ENCODE measurements at regions not wholly inside any gene's neighbourhood (a gene's known extent, or its start where the extent isn't known, plus 50 kb on each side); places are given as distances from the start of the nearest gene placed in this dataset.

- no peak for ATAC-seq
- no peaks in the 10 kb centered on the region for H3K36me3 ChIP-seq
- intact Hi-C loops (cut with DNase I), result no loop called here
- H3K9me3 ChIP-seq, result no peaks in the 10 kb centered on the region
- H3K27ac ChIP-seq, result no peak overlapping the region
- peaks cover 0 to 30% of the 10 kb centered on the region in 2 donors for H3K27me3 ChIP-seq
- H3K4me1 ChIP-seq, result peaks cover 0 to 6% of the 10 kb centered on the region in 2 donors
- TF ChIP-seq CTCF (IDR thresholded peaks at IDR 0.05), result no peak
- no peak for DNase-seq
- no peak overlapping the region for H3K4me3 ChIP-seq
Observed at GRCh38 chr19:28405346-28405742, 807.6 kb downstream of the UQCRFS1 start.

GRCh38 chr19:28404472-28404871 lies 808.5 kb downstream of the UQCRFS1 start:
- peaks cover 0 to 33% of the 10 kb centered on the region in 2 donors for H3K27me3 ChIP-seq
- no peak overlapping the region for H3K4me3 ChIP-seq
- no peak for TF ChIP-seq CTCF (IDR thresholded peaks at IDR 0.05)
- no peak overlapping the region for H3K27ac ChIP-seq
- H3K4me1 ChIP-seq, result peaks cover 0 to 6% of the 10 kb centered on the region in 2 donors
- intact Hi-C loops (cut with DNase I), result no loop called here
- DNase-seq, result no peak
- no peaks in the 10 kb centered on the region for H3K9me3 ChIP-seq
- ATAC-seq, result no peak
- H3K36me3 ChIP-seq, result no peaks in the 10 kb centered on the region

GRCh38 chr19:28403690-28404089 lies 809.3 kb downstream of the UQCRFS1 start:
- Histone ChIP-seq H3K9me3 (peaks cover 0 to 2% of the 10 kb centered on the region in 2 donors), H3K4me1 (peaks cover 0 to 6% of the 10 kb centered on the region in 2 donors), H3K27ac (no peak overlapping the region), H3K36me3 (no peaks in the 10 kb centered on the region), H3K4me3 (no peak overlapping the region), H3K27me3 (peaks cover 0 to 33% of the 10 kb centered on the region in 2 donors)
- ATAC-seq, result no peak
- TF ChIP-seq CTCF (IDR thresholded peaks at IDR 0.05), result no peak
- intact Hi-C loops (cut with DNase I), result no loop called here
- DNase-seq, result no peak

GRCh38 chr19:28402701-28403290 lies 810.2 kb downstream of the UQCRFS1 start:
- intact Hi-C loops (cut with DNase I), result no loop called here
- peaks cover 0 to 2% of the 10 kb centered on the region in 2 donors for H3K9me3 ChIP-seq
- H3K27me3 ChIP-seq, result peaks cover 0 to 33% of the 10 kb centered on the region in 2 donors
- DNase-seq (no peak), ATAC-seq (no peak)
- no peak overlapping the region for H3K4me3 ChIP-seq
- peaks cover 0 to 6% of the 10 kb centered on the region in 2 donors for H3K4me1 ChIP-seq
- TF ChIP-seq CTCF (IDR thresholded peaks at IDR 0.05), result no peak
- H3K36me3 ChIP-seq, result no peaks in the 10 kb centered on the region
- no peak overlapping the region for H3K27ac ChIP-seq

- TF ChIP-seq CTCF (IDR thresholded peaks at IDR 0.05), result no peak
- intact Hi-C loops (cut with DNase I), result no loop called here
- DNase-seq (no peak), ATAC-seq (no peak)
- H3K27ac ChIP-seq, result no peak overlapping the region
- no peak overlapping the region for H3K4me3 ChIP-seq
- H3K36me3 ChIP-seq, result no peaks in the 10 kb centered on the region
- peaks cover 0 to 33% of the 10 kb centered on the region in 2 donors for H3K27me3 ChIP-seq
- H3K4me1 ChIP-seq, result peaks cover 0 to 6% of the 10 kb centered on the region in 2 donors
- peaks cover 0 to 2% of the 10 kb centered on the region in 2 donors for H3K9me3 ChIP-seq
Observed at GRCh38 chr19:28401739-28402424, 811.1 kb downstream of the UQCRFS1 start.

Data from left lung (tissue), 4 donors.